CD4-positive, alpha-beta T cell (primary cell): ENCODE measurements at regions not wholly inside any gene's neighbourhood (a gene's known extent, or its start where the extent isn't known, plus 50 kb on each side); places are given as distances from the start of the nearest gene placed in this dataset.

Experiments
- ATAC-seq: fragments of 200-7000 bp; cut with Tn5 transposase; one replicate; pipeline ENCODE4 v1.10.0; 2022; ENCODE audit warnings: mild to moderate bottlenecking; ENCODE audit not compliant: poor library complexity
- CTCF ChIA-PET: fragments of 350-600 bp; sonication (Branson Sonifier 250); formaldehyde crosslinking; loops from one replicate; lab custom pipeline; 2021; ENCODE audit warnings: antibody characterized with exemption, inconsistent platforms; lab: Charles Lee
- POLR2A ChIA-PET: fragments of 350-600 bp; sonication (Branson Sonifier 250); formaldehyde crosslinking; loops from one replicate; lab custom pipeline; 2021; ENCODE audit warnings: antibody characterized with exemption, inconsistent platforms; lab: Charles Lee
- DNase-seq, 14 experiments: peaks; one replicate each; pipeline ENCODE4 v3.0.0-alpha.2; 2013 to 2020; ENCODE audit warnings: mixed read lengths in 2 of 14
- H3K27ac ChIP-seq, 2 donors: one replicate each; pipeline versions ENCODE4 v1.5.1 to v1.7.0; 2013; ENCODE audit warnings: low read length in 2 of 2, low read depth in 1 of 2, mild to moderate bottlenecking in 1 of 2
- H3K27me3 ChIP-seq, 2 experiments: 1 replicate in 1 of 2; 2 replicates in 1 of 2; pipeline versions ENCODE4 v1.6.1 to v1.7.0; 2013; ENCODE audit warnings: low read length in 2 of 2, control low read depth in 1 of 2, mild to moderate bottlenecking in 1 of 2, moderate library complexity in 1 of 2; ENCODE audit not compliant: insufficient read depth in 2 of 2, control insufficient read depth in 1 of 2
- H3K36me3 ChIP-seq: one replicate; pipeline ENCODE4 v1.6.1; 2013; ENCODE audit warnings: low read length, control low read depth; ENCODE audit not compliant: insufficient read depth
- H3K4me1 ChIP-seq: one replicate; pipeline ENCODE4 v1.6.1; 2013; ENCODE audit warnings: low read length, control low read depth; ENCODE audit not compliant: insufficient read depth
- H3K4me3 ChIP-seq: one replicate; pipeline ENCODE4 v1.5.1; 2013; ENCODE audit warnings: mild to moderate bottlenecking, low read length, moderate library complexity
- H3K9me3 ChIP-seq, 2 experiments: 1 replicate in 1 of 2; 2 replicates in 1 of 2; pipeline versions ENCODE4 v1.6.1 to v1.7.0; 2013; ENCODE audit warnings: low read length in 2 of 2, mild to moderate bottlenecking in 2 of 2, control low read depth in 1 of 2, moderate library complexity in 1 of 2; ENCODE audit not compliant: control insufficient read depth in 1 of 2, insufficient read depth in 1 of 2
- H3K27ac Mint-ChIP-seq: one replicate; pipeline ENCODE4 v1.8.0; 2020; ENCODE audit warnings: mixed read lengths
- H3K27me3 Mint-ChIP-seq: one replicate; pipeline ENCODE4 v1.8.0; 2021; ENCODE audit warnings: mixed read lengths
- H3K36me3 Mint-ChIP-seq: one replicate; pipeline ENCODE4 v1.8.0; 2021; ENCODE audit warnings: low read depth, mixed read lengths
- H3K4me1 Mint-ChIP-seq: one replicate; pipeline ENCODE4 v1.8.0; 2021; ENCODE audit warnings: low read depth, mixed read lengths
- H3K4me3 Mint-ChIP-seq: one replicate; pipeline ENCODE4 v1.8.0; 2020; ENCODE audit warnings: mild to moderate bottlenecking, mixed read lengths
- H3K9me3 Mint-ChIP-seq: one replicate; pipeline ENCODE4 v1.8.0; 2020; ENCODE audit warnings: mixed read lengths
- CTCF ChIP-seq: fragments of 200-600 bp; IDR thresholded peaks from one replicate; pipeline ENCODE4 v1.8.0; 2022; ENCODE audit warnings: antibody characterized with exemption, mild to moderate bottlenecking
- intact Hi-C, 2 experiments: fragments of 100-400 bp; cut with DNase I in 1 of 2; cut with micrococcal nuclease in 1 of 2; formaldehyde crosslinking; loops; one replicate each; pipeline versions ENCODE4 v1.15.1 to v1.9.0; 2023 to 2025; cut with DNase I, micrococcal nuclease

GRCh38 chr4:164467493-164467892, 286.4 kb upstream of the SMIM31 start:
- no peaks in the 10 kb centered on the region for H3K27me3 Mint-ChIP-seq
- H3K4me3 Mint-ChIP-seq = no peak overlapping the region
- ChIA-PET POLR2A (no interaction called here), CTCF (no interaction called here)
- Histone ChIP-seq H3K9me3 (no peaks in the 10 kb centered on the region), H3K27ac (no peak overlapping the region), H3K27me3 (no peaks in the 10 kb centered on the region), H3K4me1 (no peaks in the 10 kb centered on the region), H3K4me3 (no peak overlapping the region), H3K36me3 (no peaks in the 10 kb centered on the region)
- no peak for TF ChIP-seq CTCF
- H3K36me3 Mint-ChIP-seq = no peaks in the 10 kb centered on the region
- no peaks in the 10 kb centered on the region for H3K9me3 Mint-ChIP-seq
- no peaks in the 10 kb centered on the region for H3K4me1 Mint-ChIP-seq
- intact Hi-C loops = no loop called here
- no peak overlapping the region for H3K27ac Mint-ChIP-seq
- DNase-seq = no peak
- ATAC-seq = no peak

- ChIA-PET POLR2A (no interaction called here), CTCF (no interaction called here)
- Histone ChIP-seq H3K4me1 (no peaks in the 10 kb centered on the region), H3K27ac (no peak overlapping the region), H3K4me3 (no peak overlapping the region), H3K27me3 (no peaks in the 10 kb centered on the region), H3K9me3 (peaks cover 0 to 9% of the 10 kb centered on the region in 2 experiments), H3K36me3 (no peaks in the 10 kb centered on the region)
- DNase-seq = no peak
- intact Hi-C loops = no loop called here
- Mint-ChIP-seq H3K9me3 (no peaks in the 10 kb centered on the region), H3K27me3 (no peaks in the 10 kb centered on the region), H3K36me3 (no peaks in the 10 kb centered on the region), H3K27ac (no peak overlapping the region), H3K4me1 (no peaks in the 10 kb centered on the region), H3K4me3 (no peak overlapping the region)
- TF ChIP-seq CTCF = no peak
- ATAC-seq = no peak
Observed at GRCh38 chr4:164481306-164482091, 272.4 kb upstream of the SMIM31 start.

GRCh38 chr4:164482092-164482404, 271.9 kb upstream of the SMIM31 start:
- H3K4me1 Mint-ChIP-seq = no peaks in the 10 kb centered on the region

More at GRCh38 chr4:164482092-164482404, 271.9 kb upstream of the SMIM31 start:
- H3K4me3 Mint-ChIP-seq = no peak overlapping the region
- no peak for TF ChIP-seq CTCF
- no peak overlapping the region for H3K4me3 ChIP-seq
- intact Hi-C loops = no loop called here
- no peak overlapping the region for H3K27ac Mint-ChIP-seq
- peaks cover 0 to 6% of the 10 kb centered on the region in 2 experiments for H3K9me3 ChIP-seq
- H3K27ac ChIP-seq = no peak overlapping the region
- CTCF ChIA-PET = no interaction called here
- ATAC-seq = no peak
- H3K36me3 ChIP-seq = no peaks in the 10 kb centered on the region
- H3K9me3 Mint-ChIP-seq = no peaks in the 10 kb centered on the region
- POLR2A ChIA-PET = no interaction called here
- H3K27me3 Mint-ChIP-seq = no peaks in the 10 kb centered on the region
- no peaks in the 10 kb centered on the region for H3K4me1 ChIP-seq
- no peak for DNase-seq
- no peaks in the 10 kb centered on the region for H3K36me3 Mint-ChIP-seq
- no peaks in the 10 kb centered on the region for H3K27me3 ChIP-seq
